ENCODE measurements at regions not wholly inside any gene's neighbourhood (a gene's known extent, or its start where the extent isn't known, plus 50 kb on each side); places are given as distances from the start of the nearest gene placed in this dataset.

DNA sequence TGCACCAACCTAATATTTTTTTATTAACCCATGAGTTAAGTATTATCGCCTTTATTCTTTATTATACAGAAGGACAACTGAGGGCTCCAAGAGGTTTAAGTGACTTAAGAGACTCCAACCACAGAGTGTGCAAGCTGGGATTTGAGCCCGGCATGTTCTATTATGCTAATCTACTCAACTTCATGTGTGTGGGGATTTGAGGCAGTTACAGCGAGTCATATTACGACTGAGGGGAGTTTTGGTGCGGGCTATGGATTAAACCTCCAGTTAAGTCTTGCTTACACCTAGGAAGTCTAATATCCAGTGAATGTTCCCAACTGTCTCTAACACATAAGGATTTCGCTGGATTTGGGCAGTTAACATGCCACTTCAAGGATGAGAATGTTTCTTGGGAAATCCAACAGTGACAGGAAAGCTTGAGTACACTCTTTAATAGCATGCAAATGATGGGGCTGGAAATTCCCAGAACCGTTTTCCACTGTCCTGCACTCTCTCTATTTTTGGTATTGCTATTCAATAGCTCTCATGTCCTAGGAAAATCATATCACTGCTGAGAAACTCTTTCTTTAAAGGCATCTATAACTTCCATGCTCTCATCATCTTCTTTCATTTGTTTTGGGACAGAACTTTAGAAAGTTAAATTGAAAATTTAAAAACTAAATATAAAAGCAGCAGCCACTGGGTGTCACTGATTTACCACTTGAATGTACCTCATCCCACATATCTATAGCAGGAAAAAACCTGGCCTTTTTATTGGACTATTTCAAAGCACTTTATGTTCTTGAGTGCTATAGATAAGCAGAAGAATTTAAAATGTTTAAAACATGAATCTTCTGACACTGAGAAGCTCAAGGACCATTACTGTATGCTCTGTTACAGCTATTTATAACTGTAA, 165.1 kb upstream of the TTC29 start:
- H3K27ac ChIP-seq: peak overlapping the region; percentile 66
- no peak for TF ChIP-seq ZFX (IDR thresholded peaks at IDR 0.05)
- TF ChIP-seq, protein P1, sequence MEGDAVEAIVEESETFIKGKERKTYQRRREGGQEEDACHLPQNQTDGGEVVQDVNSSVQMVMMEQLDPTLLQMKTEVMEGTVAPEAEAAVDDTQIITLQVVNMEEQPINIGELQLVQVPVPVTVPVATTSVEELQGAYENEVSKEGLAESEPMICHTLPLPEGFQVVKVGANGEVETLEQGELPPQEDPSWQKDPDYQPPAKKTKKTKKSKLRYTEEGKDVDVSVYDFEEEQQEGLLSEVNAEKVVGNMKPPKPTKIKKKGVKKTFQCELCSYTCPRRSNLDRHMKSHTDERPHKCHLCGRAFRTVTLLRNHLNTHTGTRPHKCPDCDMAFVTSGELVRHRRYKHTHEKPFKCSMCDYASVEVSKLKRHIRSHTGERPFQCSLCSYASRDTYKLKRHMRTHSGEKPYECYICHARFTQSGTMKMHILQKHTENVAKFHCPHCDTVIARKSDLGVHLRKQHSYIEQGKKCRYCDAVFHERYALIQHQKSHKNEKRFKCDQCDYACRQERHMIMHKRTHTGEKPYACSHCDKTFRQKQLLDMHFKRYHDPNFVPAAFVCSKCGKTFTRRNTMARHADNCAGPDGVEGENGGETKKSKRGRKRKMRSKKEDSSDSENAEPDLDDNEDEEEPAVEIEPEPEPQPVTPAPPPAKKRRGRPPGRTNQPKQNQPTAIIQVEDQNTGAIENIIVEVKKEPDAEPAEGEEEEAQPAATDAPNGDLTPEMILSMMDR (conservative IDR thresholded peaks at IDR 0.05): peak; percentile 68

DNA sequence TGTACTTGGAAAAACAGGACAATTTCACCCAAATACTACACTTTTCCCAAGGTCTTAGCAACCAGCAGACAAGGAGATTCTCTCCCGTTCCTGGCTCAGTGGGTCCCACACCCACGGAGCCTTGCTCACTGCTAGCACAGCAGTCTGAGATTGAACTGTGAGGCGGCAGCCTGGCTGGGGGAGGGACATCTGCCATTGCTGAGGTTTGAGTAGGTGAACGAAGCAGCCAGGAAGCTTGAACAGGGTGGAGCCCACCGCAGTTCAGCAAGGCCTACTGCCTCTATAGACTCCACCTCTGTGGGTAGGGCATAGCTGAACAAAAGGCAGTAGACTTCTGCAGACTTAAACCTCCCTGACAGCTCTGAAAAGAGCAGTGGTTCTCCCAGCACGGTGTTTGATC, 166.5 kb upstream of the TTC29 start:
- H3K27ac ChIP-seq: peak overlapping the region; percentile 66

- no peak for TF ChIP-seq ZFX (IDR thresholded peaks at IDR 0.05)
- TF ChIP-seq, protein P1 (conservative IDR thresholded peaks at IDR 0.05): no peak
- H3K27ac ChIP-seq: no peak overlapping the region; the same call in 1 of the 2 replicates
Observed at GRCh38 chr4:147117431-147117830, 171.8 kb upstream of the TTC29 start.

DNA sequence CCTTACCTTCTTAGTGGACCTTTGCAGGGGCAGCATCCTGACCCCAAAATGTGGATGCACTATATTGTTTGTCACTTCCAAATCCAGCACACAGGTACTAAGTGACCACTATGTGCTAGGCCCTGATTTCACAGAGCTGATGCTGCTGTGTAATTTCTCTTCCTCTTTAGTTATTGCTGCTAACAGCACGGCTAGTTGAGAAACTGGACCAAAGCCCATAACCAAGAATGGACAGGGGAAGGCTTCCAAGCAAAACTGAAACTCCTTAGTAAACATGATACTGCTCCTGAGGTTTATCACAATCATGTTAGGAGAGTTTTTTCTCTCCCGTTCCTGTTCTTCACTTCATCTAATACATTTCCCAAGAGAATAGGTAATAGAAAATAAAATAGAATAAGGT, 172.9 kb upstream of the TTC29 start:
- H3K27ac ChIP-seq: peak overlapping the region; percentile 93
- no peak; the same call in 1 of the 2 replicates for TF ChIP-seq ZFX (IDR thresholded peaks at IDR 0.05)
- TF ChIP-seq, protein P1 (conservative IDR thresholded peaks at IDR 0.05): no peak

GRCh38 chr4:147122685-147123084, 177.0 kb upstream of the TTC29 start:
- TF ChIP-seq, protein P1 (conservative IDR thresholded peaks at IDR 0.05): no peak
- TF ChIP-seq ZFX (IDR thresholded peaks at IDR 0.05): no peak
- no peak overlapping the region for H3K27ac ChIP-seq

DNA sequence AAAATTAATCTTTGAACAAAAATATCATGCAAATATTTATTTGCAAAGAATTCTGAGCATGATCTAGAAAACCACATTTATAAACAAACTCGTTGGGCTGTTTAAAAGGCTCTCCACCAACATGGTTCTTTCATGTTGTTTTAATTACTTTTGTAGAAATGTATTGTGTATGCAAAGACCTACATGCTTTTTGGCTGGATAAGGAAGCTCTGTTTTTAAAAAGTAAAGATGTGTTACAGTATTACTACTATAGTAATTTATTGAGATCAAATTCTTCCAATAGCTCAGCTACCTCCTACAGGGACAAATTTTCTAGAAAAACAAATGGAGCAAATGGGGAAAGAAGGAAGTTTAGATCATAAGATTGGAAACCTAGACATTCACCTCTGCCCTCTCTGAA, 177.5 kb upstream of the TTC29 start:
- TF ChIP-seq, protein P1 (conservative IDR thresholded peaks at IDR 0.05): no peak
- TF ChIP-seq ZFX (IDR thresholded peaks at IDR 0.05): no peak
- H3K27ac ChIP-seq: no peak overlapping the region

- no peak overlapping the region for H3K27ac ChIP-seq
Observed at GRCh38 chr4:147128787-147129186, 183.1 kb upstream of the TTC29 start.

More at GRCh38 chr4:147128787-147129186, 183.1 kb upstream of the TTC29 start:
- TF ChIP-seq, protein P1 (conservative IDR thresholded peaks at IDR 0.05): no peak
- no peak for TF ChIP-seq ZFX (IDR thresholded peaks at IDR 0.05)
